Activated naive CD4-positive, alpha-beta T cell treated with Interleukin-2 at 50 U/mL for 16 hours (primary cell): ENCODE measurements at regions not wholly inside any gene's neighbourhood (a gene's known extent, or its start where the extent isn't known, plus 50 kb on each side); places are given as distances from the start of the nearest gene placed in this dataset.

Experiments
- DNase-seq: peaks from one replicate; pipeline ENCODE4 v3.0.0-alpha.2; 2020

- no peak for DNase-seq
These were observed 434.0 kb downstream of the FOXO1 start for GRCh38 chr13:40232311-40233040.

- no peak for DNase-seq
These were observed 432.7 kb downstream of the FOXO1 start for GRCh38 chr13:40233731-40234195.

- DNase-seq: no peak
These were observed 431.2 kb downstream of the FOXO1 start for GRCh38 chr13:40235160-40235796.

- DNase-seq: no peak
These were observed 429.8 kb downstream of the FOXO1 start for GRCh38 chr13:40236566-40237168.

GRCh38 chr13:40238761-40239160, 427.7 kb downstream of the FOXO1 start:
- DNase-seq: no peak

GRCh38 chr13:40240293-40240692, 426.1 kb downstream of the FOXO1 start:
- no peak for DNase-seq

GRCh38 chr13:40241125-40241798, 425.2 kb downstream of the FOXO1 start:
- DNase-seq: no peak

- DNase-seq: no peak
These were observed 423.4 kb downstream of the FOXO1 start for GRCh38 chr13:40243047-40243446.

GRCh38 chr13:40243982-40244381, 422.5 kb downstream of the FOXO1 start:
- DNase-seq: no peak

- DNase-seq: no peak
These were observed 420.9 kb downstream of the FOXO1 start for GRCh38 chr13:40245567-40245966.

GRCh38 chr13:40247845-40248244, 418.6 kb downstream of the FOXO1 start:
- DNase-seq: no peak

- DNase-seq: no peak
These were observed 415.0 kb downstream of the FOXO1 start for GRCh38 chr13:40251343-40252032.

- no peak for DNase-seq
These were observed 414.2 kb downstream of the FOXO1 start for GRCh38 chr13:40252241-40252640.

GRCh38 chr13:40252676-40253075, 413.8 kb downstream of the FOXO1 start:
- DNase-seq: no peak

- no peak for DNase-seq
These were observed 412.0 kb downstream of the FOXO1 start for GRCh38 chr13:40254394-40254793.

- DNase-seq: no peak
These were observed 410.9 kb downstream of the FOXO1 start for GRCh38 chr13:40255551-40255950.

GRCh38 chr13:40259899-40260298, 406.5 kb downstream of the FOXO1 start:
- no peak for DNase-seq

- DNase-seq: no peak
These were observed 405.1 kb downstream of the FOXO1 start for GRCh38 chr13:40261336-40261735.

- no peak for DNase-seq
These were observed 404.5 kb downstream of the FOXO1 start for GRCh38 chr13:40261947-40262346.

GRCh38 chr13:40269086-40269485, 397.4 kb downstream of the FOXO1 start:
- no peak for DNase-seq

- no peak for DNase-seq
These were observed 395.7 kb downstream of the FOXO1 start for GRCh38 chr13:40270726-40271125.

GRCh38 chr13:40271271-40271885, 395.1 kb downstream of the FOXO1 start:
- DNase-seq: no peak
